Heart right ventricle (tissue), 16 donors: ENCODE measurements at regions not wholly inside any gene's neighbourhood (a gene's known extent, or its start where the extent isn't known, plus 50 kb on each side); places are given as distances from the start of the nearest gene placed in this dataset.

ENCODE experiments used
- ATAC-seq, 8 donors: fragments of 200-7000 bp; cut with Tn5 transposase; one replicate each; pipeline ENCODE4 v1.9.1; 2020; ENCODE audit warnings: mild to moderate bottlenecking in 8 of 8, moderate library complexity in 8 of 8, moderate number of reproducible peaks in 1 of 8
- DNase-seq, 2 donors: peaks; one replicate each; pipeline ENCODE4 v3.0.0-alpha.2; 2020
- H3K27ac ChIP-seq, 10 donors: fragments of 200-600 bp; sonication (generic) in 2 of 10; one replicate each; pipeline versions ENCODE4 v1.5.0 to v1.8.0; 2020 to 2022; ENCODE audit warnings: mild to moderate bottlenecking in 3 of 10
- H3K27me3 ChIP-seq, 7 donors: fragments of 200-600 bp; one replicate each; pipeline ENCODE4 v1.8.0; 2021 to 2022; ENCODE audit warnings: mild to moderate bottlenecking in 2 of 7
- H3K36me3 ChIP-seq, 9 donors: fragments of 200-600 bp; sonication (generic) in 1 of 9; one replicate each; pipeline versions ENCODE4 v1.5.0 to v1.8.0; 2020 to 2022; ENCODE audit warnings: mild to moderate bottlenecking in 2 of 9
- H3K4me1 ChIP-seq, 9 donors: fragments of 200-600 bp; sonication (generic) in 1 of 9; one replicate each; pipeline versions ENCODE4 v1.5.0 to v1.8.0; 2020 to 2022; ENCODE audit warnings: mild to moderate bottlenecking in 4 of 9
- H3K4me3 ChIP-seq, 10 donors: fragments of 200-600 bp; sonication (generic) in 2 of 10; one replicate each; pipeline versions ENCODE4 v1.5.0 to v1.8.0; 2020 to 2022; ENCODE audit warnings: mild to moderate bottlenecking in 7 of 10, moderate library complexity in 2 of 10
- H3K9me3 ChIP-seq, 11 donors: fragments of 200-600 bp in 10 of 11; sonication (generic) in 2 of 11; one replicate each; pipeline versions ENCODE4 v1.5.0 to v1.8.0; 2013 to 2022; ENCODE audit warnings: mild to moderate bottlenecking in 2 of 11, control low read depth in 1 of 11, moderate library complexity in 1 of 11
- CTCF ChIP-seq, 9 donors: fragments of 200-600 bp; sonication (generic) in 2 of 9; IDR thresholded peaks; one replicate each; pipeline versions ENCODE4 v1.5.0 to v1.8.0; 2021 to 2022; ENCODE audit warnings: antibody characterized with exemption in 9 of 9, mild to moderate bottlenecking in 5 of 9, moderate library complexity in 1 of 9
- whole genome bisulfite sequencing, 2 donors: extraction: QIAGEN DNeasy Blood & Tissue Kit; methylation state at CpG; one replicate each; pipeline ENCODE4 v1.1.7; 2013; ENCODE audit warnings: inconsistent platforms in 1 of 2; 5-methylcytosine and 5-hydroxymethylcytosine counted together
- intact Hi-C, 10 donors: fragments of 100-400 bp; cut with DNase I; formaldehyde crosslinking; loops; one replicate each; pipeline versions ENCODE4 v1.11.1 to v1.14.2; 2022
- donor health status: Arrhythmogenic right ventricular cardiomyopathy.
- donor health status: ischemic (EF 13 %, LVEDD 7.1; RV severe dilation, severe dysfunction).
- donor health status: healthy with polysubstance abuse.
- donor health status: DM: no; HTN: yes; CAD: no.
- donor health status: DM: no; HTN: no; CAD: no.
- donor health status: ischemic (EF 25% LVEDD 6.9; RV normal size, moderate dysfunction).
- donor health status: ischemic (EF 25% LVEDD 5.7; RV mildly dilated, moderate dysfunction).
- donor health status: healthy.
- donor health status: DM: yes; HTN: yes; CAD: no.
- donor health status: Ischemic cardiomyopathy.
- donor health status: ischemic (EF 35%, LVEDD 5.7; RV mildly dilated, moderate dysfunction).
- donor health status: nonischemic (EF 11% LVEDD 7.7; RV severe dilation, severe dysfunction).
- donor health status: DM: yes; HTN: yes; CAD: no.
- donor health status: PGD.
- donor health status: ischemic (EF 29% LVEDD 5.4; RV normal size, mild dysfunction).
- donor health status: nonischemic (EF 23%, LVEDD 6.1; RV moderate dilation, normal function).

DNA sequence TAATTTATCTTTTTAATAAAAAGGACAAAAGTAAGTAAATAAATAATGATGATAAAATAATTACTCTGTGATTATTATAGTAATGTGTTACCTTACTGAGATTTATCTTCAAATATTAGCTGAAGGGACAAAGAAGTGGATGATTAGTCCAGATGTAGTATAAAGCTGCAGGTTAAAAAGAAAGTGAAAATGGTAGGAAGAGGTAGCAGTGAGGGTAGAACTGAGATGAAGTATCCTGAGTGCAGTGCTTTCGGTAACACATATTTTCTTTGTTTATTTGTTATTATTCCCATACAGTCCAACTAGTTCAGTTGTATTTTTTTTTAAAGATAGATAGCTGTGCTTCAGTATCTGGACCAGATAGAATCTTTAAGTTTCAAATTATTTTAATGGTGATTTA is 1203.5 kb downstream of the NCAM2 start:
- no peak for TF ChIP-seq CTCF (IDR thresholded peaks at IDR 0.05)
- ATAC-seq (no peak), DNase-seq (no peak)
- intact Hi-C loops, result no loop called here
- Histone ChIP-seq H3K4me1 (no peaks in the 10 kb centered on the region), H3K27me3 (no peaks in the 10 kb centered on the region), H3K9me3 (peaks cover 0 to 14% (median 0%) of the 10 kb centered on the region in 11 donors), H3K4me3 (no peak overlapping the region), H3K36me3 (no peaks in the 10 kb centered on the region), H3K27ac (no peak overlapping the region)
- 83 to 93% methylated on average over 1 of the region's 1 CpG for whole genome bisulfite sequencing, 2 donors

DNA sequence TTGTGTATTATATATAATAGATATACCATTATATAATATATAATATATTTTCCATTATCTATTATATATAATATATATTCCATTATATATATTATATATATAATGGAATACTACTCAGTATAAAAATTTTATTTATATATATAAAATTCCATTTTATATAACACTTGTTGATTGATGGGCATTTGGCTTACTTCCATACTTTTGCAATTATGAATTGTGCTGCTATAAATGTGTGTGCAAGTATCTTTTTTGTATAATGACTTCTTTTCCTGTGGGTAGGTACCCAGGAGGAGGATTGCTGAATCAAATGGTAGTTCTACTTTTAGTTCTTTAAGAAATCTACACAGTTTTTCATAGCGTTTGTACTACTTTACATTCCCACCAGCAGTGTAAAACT is 1211.1 kb downstream of the NCAM2 start:
- no peak overlapping the region for H3K27ac ChIP-seq
- no peaks in the 10 kb centered on the region for H3K27me3 ChIP-seq
- DNase-seq, result no peak
- no peak for TF ChIP-seq CTCF (IDR thresholded peaks at IDR 0.05)
- no peak for ATAC-seq
- H3K4me1 ChIP-seq, result no peaks in the 10 kb centered on the region
- H3K36me3 ChIP-seq, result no peaks in the 10 kb centered on the region
- intact Hi-C loops, result no loop called here
- peaks cover 0 to 22% (median 0%) of the 10 kb centered on the region in 11 donors for H3K9me3 ChIP-seq
- 89 to 90% methylated on average over 1 of the region's 1 CpG for WGBS, 2 donors
- no peak overlapping the region for H3K4me3 ChIP-seq

- 80 to 84% methylated on average over 2 of the region's 2 CpGs for WGBS, 2 donors
- H3K27me3 ChIP-seq, result no peaks in the 10 kb centered on the region
- H3K9me3 ChIP-seq, result peaks cover 0 to 22% (median 0%) of the 10 kb centered on the region in 11 donors
- ATAC-seq (no peak), DNase-seq (no peak)
- H3K4me1 ChIP-seq, result no peaks in the 10 kb centered on the region
- intact Hi-C loops, result no loop called here
- no peak overlapping the region for H3K27ac ChIP-seq
- H3K36me3 ChIP-seq, result no peaks in the 10 kb centered on the region
- no peak overlapping the region for H3K4me3 ChIP-seq
- TF ChIP-seq CTCF (IDR thresholded peaks at IDR 0.05), result no peak
Measured at GRCh38 chr21:22211943-22212342, 1213.7 kb downstream of the NCAM2 start.

DNA sequence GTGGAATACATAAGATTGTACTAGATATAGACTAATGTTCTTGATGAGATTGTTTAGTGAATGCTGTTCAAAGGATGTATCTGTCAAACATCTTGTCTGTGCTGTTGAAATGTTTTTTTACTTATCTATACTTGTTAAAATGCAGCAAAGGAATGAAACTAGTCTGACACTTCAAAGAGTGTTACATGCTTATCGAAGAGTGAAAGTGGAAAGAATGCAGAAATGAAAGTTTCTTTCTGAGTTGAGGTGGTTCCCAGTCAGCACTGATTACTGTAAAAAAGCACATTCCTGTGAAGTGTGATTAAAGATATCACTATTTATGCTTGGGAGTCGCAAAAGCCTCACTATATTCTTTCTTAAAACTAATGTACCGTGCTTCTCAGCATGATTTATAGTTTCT is 1225.2 kb downstream of the NCAM2 start:
- Histone ChIP-seq H3K4me1 (peaks cover 0 to 4% (median 0%) of the 10 kb centered on the region in 9 donors), H3K9me3 (peaks cover 0 to 8% (median 0%) of the 10 kb centered on the region in 11 donors), H3K36me3 (no peaks in the 10 kb centered on the region), H3K4me3 (no peak overlapping the region), H3K27ac (no peak overlapping the region), H3K27me3 (no peaks in the 10 kb centered on the region)
- DNase-seq (no peak), ATAC-seq (no peak)
- intact Hi-C loops, result no loop called here
- WGBS, 2 donors, result 21 to 27% methylated on average over 3 of the region's 3 CpGs
- no peak for TF ChIP-seq CTCF (IDR thresholded peaks at IDR 0.05)
